Right atrium auricular region (tissue), 2 donors: ENCODE measurements at regions not wholly inside any gene's neighbourhood (a gene's known extent, or its start where the extent isn't known, plus 50 kb on each side); places are given as distances from the start of the nearest gene placed in this dataset.
"Not testable (repeated sequence)": the region's sequence is repeated elsewhere in the genome, so short reads cannot be mapped to it uniquely, and the experiment has no call there.

Source experiments
- DNase-seq: peaks from one replicate; pipeline ENCODE4 v3.0.0-alpha.2; 2019; ENCODE audit warnings: low spot score
- H3K27ac ChIP-seq, 2 donors: fragments of 200-600 bp; sonication (generic); 1 replicate in 1 of 2; 2 replicates in 1 of 2; pipeline ENCODE4 v1.5.1; 2016 to 2019
- H3K27me3 ChIP-seq, 2 donors: fragments of 200-600 bp; sonication (generic); one replicate each; pipeline versions ENCODE4 v1.5.1 to v1.6.0; 2017 to 2019
- H3K36me3 ChIP-seq: fragments of 200-600 bp; sonication (generic); one replicate; pipeline ENCODE4 v1.5.1; 2016
- H3K4me1 ChIP-seq, 2 donors: fragments of 200-600 bp; sonication (generic); one replicate each; pipeline versions ENCODE4 v1.5.1 to v1.6.0; 2017 to 2019
- H3K4me3 ChIP-seq, 2 donors: fragments of 200-600 bp; sonication (generic); 1 replicate in 1 of 2; 2 replicates in 1 of 2; pipeline ENCODE4 v1.5.1; 2017 to 2019; ENCODE audit warnings: mild to moderate bottlenecking in 1 of 2, moderate library complexity in 1 of 2
- H3K9me3 ChIP-seq, 2 donors: fragments of 200-600 bp; sonication (generic); one replicate each; pipeline ENCODE4 v1.5.1; 2019
- TF ChIP-seq, protein P1 (sequence below), 2 donors: fragments of 200-600 bp; sonication (generic); IDR thresholded peaks; one replicate each; pipeline ENCODE4 v1.5.1; 2019; ENCODE audit warnings: antibody characterized with exemption in 2 of 2

DNA sequence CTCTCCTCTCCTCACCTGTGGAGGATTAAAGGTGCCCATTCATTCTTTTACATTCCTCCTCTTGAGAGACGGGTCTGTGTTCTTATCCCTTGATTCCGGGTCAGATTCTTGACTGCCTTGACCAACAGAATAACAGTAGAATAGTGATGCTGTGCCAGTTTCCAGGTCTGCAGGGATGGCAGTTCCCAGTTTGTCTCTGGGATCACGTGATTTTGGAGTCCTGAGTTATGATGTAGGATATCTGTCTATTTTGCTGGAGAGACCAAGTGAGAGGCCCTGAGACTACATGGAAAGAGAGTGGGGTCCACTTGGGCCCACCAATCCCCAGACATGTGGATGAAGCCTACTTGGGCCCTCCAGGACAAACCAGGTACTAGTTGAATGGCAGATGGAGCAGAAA is 142.8 kb downstream of the TTC8 start:
- H3K36me3 ChIP-seq, result no peaks in the 10 kb centered on the region
- no peak overlapping the region for H3K4me3 ChIP-seq
- H3K9me3 ChIP-seq, result no peaks in the 10 kb centered on the region
- DNase-seq, result no peak
- H3K27me3 ChIP-seq, result no peaks in the 10 kb centered on the region
- H3K27ac ChIP-seq, result no peak overlapping the region
- H3K4me1 ChIP-seq, result no peaks in the 10 kb centered on the region
- TF ChIP-seq, protein P1, sequence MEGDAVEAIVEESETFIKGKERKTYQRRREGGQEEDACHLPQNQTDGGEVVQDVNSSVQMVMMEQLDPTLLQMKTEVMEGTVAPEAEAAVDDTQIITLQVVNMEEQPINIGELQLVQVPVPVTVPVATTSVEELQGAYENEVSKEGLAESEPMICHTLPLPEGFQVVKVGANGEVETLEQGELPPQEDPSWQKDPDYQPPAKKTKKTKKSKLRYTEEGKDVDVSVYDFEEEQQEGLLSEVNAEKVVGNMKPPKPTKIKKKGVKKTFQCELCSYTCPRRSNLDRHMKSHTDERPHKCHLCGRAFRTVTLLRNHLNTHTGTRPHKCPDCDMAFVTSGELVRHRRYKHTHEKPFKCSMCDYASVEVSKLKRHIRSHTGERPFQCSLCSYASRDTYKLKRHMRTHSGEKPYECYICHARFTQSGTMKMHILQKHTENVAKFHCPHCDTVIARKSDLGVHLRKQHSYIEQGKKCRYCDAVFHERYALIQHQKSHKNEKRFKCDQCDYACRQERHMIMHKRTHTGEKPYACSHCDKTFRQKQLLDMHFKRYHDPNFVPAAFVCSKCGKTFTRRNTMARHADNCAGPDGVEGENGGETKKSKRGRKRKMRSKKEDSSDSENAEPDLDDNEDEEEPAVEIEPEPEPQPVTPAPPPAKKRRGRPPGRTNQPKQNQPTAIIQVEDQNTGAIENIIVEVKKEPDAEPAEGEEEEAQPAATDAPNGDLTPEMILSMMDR (IDR thresholded peaks at IDR 0.05), result no peak

DNA sequence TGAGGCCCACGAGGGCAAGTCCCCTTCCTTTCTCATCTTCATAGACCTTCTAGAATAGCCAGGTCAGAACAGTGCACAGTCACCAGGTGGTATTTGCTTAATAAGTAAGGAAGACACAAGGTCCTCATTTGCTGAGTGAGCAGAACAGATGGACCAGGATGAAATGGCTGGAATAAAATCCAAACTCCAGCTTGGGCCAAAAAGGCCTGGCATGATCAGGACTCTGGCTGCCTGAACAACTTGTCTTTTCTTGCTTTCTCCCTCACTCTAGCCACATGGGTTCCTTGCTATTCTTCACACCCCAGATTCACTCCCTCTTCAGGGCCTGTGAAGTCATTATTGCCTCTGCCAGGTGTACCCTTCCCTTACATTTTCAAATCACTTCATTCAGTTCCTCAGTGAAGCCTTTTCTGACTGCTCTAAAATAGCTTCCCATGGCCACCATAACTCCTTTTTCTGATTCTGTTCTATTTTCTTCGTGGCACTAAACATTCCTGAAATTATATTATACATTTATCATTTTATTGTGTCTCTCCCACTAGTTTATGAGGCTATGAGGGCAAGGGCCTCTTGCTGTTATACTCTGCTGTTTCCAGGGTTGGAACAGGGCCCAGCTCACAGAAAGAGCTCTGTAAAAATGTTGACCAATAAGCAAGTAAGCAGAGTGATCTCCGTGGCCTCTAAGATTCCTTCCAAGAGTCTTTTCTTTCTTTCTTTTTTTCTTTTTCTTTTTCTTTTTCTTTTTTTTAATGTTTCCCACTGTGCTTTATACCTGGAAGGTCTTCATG is 150.8 kb downstream of the TTC8 start:
- H3K4me1 ChIP-seq, result no peaks in the 10 kb centered on the region
- H3K27me3 ChIP-seq, result no peaks in the 10 kb centered on the region
- H3K27ac ChIP-seq, result no peak overlapping the region
- DNase-seq, result no peak
- H3K4me3 ChIP-seq, result no peak overlapping the region
- H3K9me3 ChIP-seq, result no peaks in the 10 kb centered on the region
- TF ChIP-seq, protein P1 (IDR thresholded peaks at IDR 0.05), result no peak
- no peaks in the 10 kb centered on the region for H3K36me3 ChIP-seq

DNA sequence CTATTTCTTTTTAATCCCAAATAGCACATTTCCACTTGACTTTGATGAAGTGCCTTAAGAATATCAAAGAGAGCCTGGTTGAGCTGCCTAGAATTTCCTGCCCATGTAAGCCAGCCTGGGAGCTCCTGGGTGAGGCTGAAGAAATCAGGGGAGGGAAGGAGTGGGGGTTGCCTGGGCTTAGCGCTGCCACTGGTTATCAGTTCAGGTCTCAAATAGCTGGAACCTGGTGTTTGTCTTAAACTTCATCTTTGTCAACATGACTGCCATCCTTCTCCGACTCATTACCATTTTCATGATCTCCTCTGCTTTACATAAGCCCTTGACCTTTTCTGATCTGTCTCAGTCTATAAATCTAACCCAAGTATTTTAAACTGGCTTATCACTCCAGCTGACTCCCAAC is 151.5 kb downstream of the TTC8 start:
- TF ChIP-seq, protein P1 (IDR thresholded peaks at IDR 0.05), result no peak
- Histone ChIP-seq H3K9me3 (peaks cover 0 to 5% of the 10 kb centered on the region in 2 donors), H3K27ac (no peak overlapping the region), H3K4me3 (no peak overlapping the region), H3K4me1 (no peaks in the 10 kb centered on the region), H3K36me3 (no peaks in the 10 kb centered on the region), H3K27me3 (no peaks in the 10 kb centered on the region)
- DNase-seq, result no peak

DNA sequence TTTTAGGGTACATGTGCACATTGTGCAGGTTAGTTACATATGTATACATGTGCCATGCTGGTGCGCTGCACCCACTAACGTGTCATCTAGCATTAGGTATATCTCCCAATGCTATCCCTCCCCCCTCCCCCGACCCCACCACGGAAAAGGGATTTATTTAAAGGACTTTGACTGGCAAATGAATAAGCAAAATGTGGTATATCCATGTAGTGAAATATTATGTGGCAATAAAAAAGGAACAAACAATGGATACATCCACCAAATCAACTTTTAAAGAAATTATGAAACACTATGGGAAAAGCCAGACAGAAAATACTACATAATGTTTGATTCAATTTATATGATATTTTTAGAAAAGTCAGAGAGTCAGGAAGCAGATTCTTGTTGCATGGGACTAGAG is 156.5 kb downstream of the TTC8 start:
- H3K4me3 ChIP-seq, H3K4me1 ChIP-seq, H3K36me3 ChIP-seq, H3K27ac ChIP-seq, DNase-seq, H3K27me3 ChIP-seq: not testable (repeated sequence)
- peaks cover 0 to 13% of the 10 kb centered on the region in 2 donors for H3K9me3 ChIP-seq

DNA sequence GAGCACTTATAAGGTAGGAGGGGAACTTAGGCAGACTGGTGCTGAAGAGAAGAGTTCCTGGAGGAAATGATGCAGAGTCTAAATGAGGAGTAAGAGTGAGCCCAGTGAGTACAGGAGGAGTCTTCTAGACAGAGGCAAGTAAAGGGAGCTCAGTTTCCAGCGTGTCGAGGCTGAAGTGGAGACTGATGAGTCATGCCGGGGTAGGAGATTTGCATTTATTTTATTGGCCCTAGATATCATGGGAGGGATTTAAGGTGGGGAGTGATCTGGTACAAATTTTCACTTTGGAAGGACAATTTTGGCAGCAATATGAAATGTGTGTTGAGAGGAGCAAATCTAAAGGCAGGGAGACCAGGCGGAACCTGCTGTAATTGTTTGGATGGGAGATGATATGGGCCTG is 157.5 kb downstream of the TTC8 start:
- Histone ChIP-seq H3K27ac (no peak overlapping the region), H3K4me1 (no peaks in the 10 kb centered on the region), H3K9me3 (peaks cover 0 to 13% of the 10 kb centered on the region in 2 donors)

DNA sequence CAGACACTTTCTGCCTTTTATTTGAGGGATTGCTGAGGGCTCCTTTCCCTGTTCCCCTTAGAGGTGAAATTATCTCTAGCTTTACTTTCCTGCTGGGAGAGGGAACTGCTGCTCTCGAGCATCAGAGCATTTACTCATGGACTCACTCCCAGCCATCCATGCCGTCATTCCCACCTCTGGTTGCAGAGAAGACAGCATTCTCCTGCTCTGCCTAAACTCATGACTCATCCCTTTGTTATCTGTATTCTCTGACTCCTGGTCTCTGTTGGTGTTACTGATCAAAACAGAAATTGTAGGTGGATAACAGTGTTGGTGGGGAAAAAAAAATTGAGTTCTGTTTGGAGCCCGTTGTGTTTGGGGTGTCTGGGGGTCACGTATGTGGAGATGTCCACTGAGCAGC is 159.3 kb downstream of the TTC8 start:
- TF ChIP-seq, protein P1 (IDR thresholded peaks at IDR 0.05), result no peak
- DNase-seq, result no peak

More for the DNA sequence above, 157.5 kb downstream of the TTC8 start:
- H3K36me3 ChIP-seq, result no peaks in the 10 kb centered on the region
- H3K27me3 ChIP-seq, result no peaks in the 10 kb centered on the region
- TF ChIP-seq, protein P1 (IDR thresholded peaks at IDR 0.05), result no peak
- H3K4me3 ChIP-seq, result no peak overlapping the region
- no peak for DNase-seq

More for the DNA sequence above, 159.3 kb downstream of the TTC8 start:
- Histone ChIP-seq H3K36me3 (no peaks in the 10 kb centered on the region), H3K27ac (no peak overlapping the region), H3K9me3 (peaks cover 0 to 19% of the 10 kb centered on the region in 2 donors), H3K4me3 (no peak overlapping the region), H3K4me1 (no peaks in the 10 kb centered on the region), H3K27me3 (no peaks in the 10 kb centered on the region)
